Panc1 (cell line): ENCODE measurements at regions not wholly inside any gene's neighbourhood (a gene's known extent, or its start where the extent isn't known, plus 50 kb on each side); places are given as distances from the start of the nearest gene placed in this dataset.

Experiments used
- ATAC-seq: fragments of 200-7000 bp; cut with Tn5 transposase; 2 replicates; pipeline ENCODE4 v1.9.1; 2020; ENCODE audit warnings: mild to moderate bottlenecking, moderate library complexity
- BruUV-seq: library from RNA; stranded (reverse); fragments of 400-500 nt; replicated peaks from 2 replicates; lab custom pipeline; 2021; lab: Mats Ljungman, UMichigan
- CTCF ChIA-PET: fragments of 300-600 bp; sonication (Branson Sonifier 250); formaldehyde crosslinking; loops from one replicate; lab custom pipeline; 2022; ENCODE audit warnings: antibody characterized with exemption; lab: Charles Lee
- POLR2A ChIA-PET: fragments of 300-600 bp; sonication (Branson Sonifier 250); formaldehyde crosslinking; loops from one replicate; lab custom pipeline; 2022; ENCODE audit warnings: antibody characterized with exemption; lab: Charles Lee
- DNase-seq: peaks from one replicate; pipeline ENCODE4 v3.0.0-alpha.2; 2010; ENCODE audit warnings: low read depth, low spot score
- H3K27ac ChIP-seq: 2 replicates; pipeline ENCODE4 v1.5.1; 2011; ENCODE audit warnings: mild to moderate bottlenecking, low read length, inconsistent platforms
- H3K27me3 ChIP-seq: fragments of 200-500 bp; sonication (Bioruptor generic); 2 replicates; pipeline ENCODE4 v1.6.0; 2014; ENCODE audit warnings: low read length, inconsistent platforms; ENCODE audit not compliant: control insufficient read depth, insufficient read depth
- H3K36me3 ChIP-seq: fragments of 200-500 bp; sonication (Bioruptor generic); 2 replicates; pipeline ENCODE4 v1.5.1; 2014; ENCODE audit warnings: inconsistent platforms, mild to moderate bottlenecking, low read length, moderate library complexity; ENCODE audit not compliant: control insufficient read depth, insufficient read depth
- H3K4me1 ChIP-seq: 2 replicates; pipeline ENCODE4 v1.5.1; 2011; ENCODE audit warnings: inconsistent platforms, mild to moderate bottlenecking, low read length, moderate library complexity; ENCODE audit not compliant: control insufficient read depth, insufficient read depth
- H3K4me3 ChIP-seq, 2 experiments: 2 replicates each; pipeline ENCODE4 v1.5.1; 2011 to 2012; ENCODE audit warnings: low read depth in 2 of 2, low read length in 2 of 2, mild to moderate bottlenecking in 2 of 2, inconsistent platforms in 1 of 2, moderate library complexity in 1 of 2
- H3K9me3 ChIP-seq: fragments of 200-500 bp; sonication (Bioruptor generic); 2 replicates; pipeline ENCODE4 v1.5.1; 2014; ENCODE audit warnings: low read depth, mild to moderate bottlenecking, inconsistent platforms, low read length, moderate library complexity; ENCODE audit not compliant: control insufficient read depth, insufficient read depth
- POLR2AphosphoS5 ChIP-seq: IDR thresholded peaks from 2 replicates; pipeline ENCODE4 v1.6.1; 2012; ENCODE audit warnings: mild to moderate bottlenecking, low read depth, low read length, moderate library complexity
- SIN3A ChIP-seq: IDR thresholded peaks from 2 replicates; pipeline ENCODE4 v1.6.1; 2012; ENCODE audit warnings: low read depth, mild to moderate bottlenecking, low read length, moderate library complexity, borderline replicate concordance; ENCODE audit not compliant: insufficient read depth
- TCF7L2 ChIP-seq: IDR thresholded peaks from 2 replicates; pipeline ENCODE4 v1.6.1; 2011; ENCODE audit warnings: mild to moderate bottlenecking, low read depth, low read length, inconsistent platforms
- in situ Hi-C: cut with HindIII; loops from 2 replicates; pipeline ENCODE4 v1.10.0; 2016; ENCODE audit warnings: low sequenced_read_pairs, low pct_unique_long_range_greater_than_20kb
- intact Hi-C: fragments of 100-400 bp; cut with micrococcal nuclease; formaldehyde crosslinking; loops from one replicate; pipeline ENCODE4 v1.10.0; 2022; ENCODE audit not compliant: unreplicated experiment
- TF ChIP-seq, protein P1 (sequence below): fragments of 450-650 bp; IDR thresholded peaks from 2 replicates; pipeline ENCODE4 v1.5.1; 2017; ENCODE audit warnings: mild to moderate bottlenecking
- TF ChIP-seq, protein P2 (sequence below), 2 experiments: IDR thresholded peaks; 2 replicates each; pipeline ENCODE4 v1.6.1; 2011 to 2012; ENCODE audit warnings: low read depth in 2 of 2, control low read depth in 1 of 2, low read length in 1 of 2, mild to moderate bottlenecking in 1 of 2, moderate library complexity in 1 of 2; ENCODE audit not compliant: insufficient read depth in 1 of 2

DNA sequence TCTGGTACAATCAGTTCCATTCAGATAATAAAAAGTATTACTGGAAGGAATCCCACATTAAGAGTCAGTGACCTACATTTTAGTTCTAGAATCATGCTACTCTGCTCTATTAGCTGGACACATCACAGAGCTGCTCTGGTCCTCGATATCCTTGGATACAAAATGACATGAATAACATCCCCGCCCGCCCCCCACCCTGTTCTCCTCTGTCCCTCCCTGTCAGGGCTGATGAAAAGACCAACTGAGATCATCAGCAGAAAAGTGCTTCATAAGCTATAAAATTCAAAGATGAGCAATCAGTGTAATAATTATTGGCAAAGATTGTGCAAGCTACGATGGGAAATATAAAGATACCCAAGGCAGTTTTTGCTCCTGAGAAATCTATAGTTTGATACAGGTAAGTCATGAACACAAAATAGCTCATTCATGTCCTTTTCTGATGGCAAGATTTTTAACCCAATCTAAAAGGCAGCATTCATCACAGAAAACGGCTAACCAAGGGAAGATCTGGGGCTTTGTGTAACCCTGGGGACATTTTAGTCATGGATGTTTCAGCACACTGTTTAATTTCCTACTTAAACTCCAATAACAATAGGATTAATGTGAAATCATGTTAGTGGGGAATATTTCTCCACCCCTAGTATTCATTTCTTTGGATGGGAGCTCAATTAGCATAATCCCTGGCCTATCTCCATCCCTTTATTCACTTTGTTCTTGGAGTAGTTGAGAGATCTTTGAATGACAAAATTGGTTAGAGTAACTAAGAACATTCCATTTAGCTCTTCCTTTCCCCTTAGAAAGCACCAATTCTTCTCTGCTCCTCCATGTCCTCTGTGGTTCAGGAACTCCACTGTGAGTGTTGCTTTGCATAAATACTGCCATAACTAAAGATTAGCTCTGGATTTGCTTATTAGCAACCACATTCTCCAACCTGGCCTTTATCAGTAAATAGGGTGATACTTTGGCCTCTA lies 459.4 kb upstream of the GRIA1 start:
- in situ Hi-C loops (no loop called here), intact Hi-C loops (no loop called here)
- CTCF ChIA-PET = no interaction called here
- Histone ChIP-seq H3K9me3 (no peaks in the 10 kb centered on the region), H3K27me3 (no peaks in the 10 kb centered on the region), H3K36me3 (no peaks in the 10 kb centered on the region), H3K27ac (no peak overlapping the region), H3K4me1 (no peaks in the 10 kb centered on the region), H3K4me3 (no peak overlapping the region)
- no peak for DNase-seq
- POLR2A ChIA-PET = no interaction called here
- no TSS peak for BruUV-seq
- ATAC-seq = no peak
- TF ChIP-seq TCF7L2 (no peak), POLR2AphosphoS5 (no peak), SIN3A (no peak)
- TF ChIP-seq, protein P1, sequence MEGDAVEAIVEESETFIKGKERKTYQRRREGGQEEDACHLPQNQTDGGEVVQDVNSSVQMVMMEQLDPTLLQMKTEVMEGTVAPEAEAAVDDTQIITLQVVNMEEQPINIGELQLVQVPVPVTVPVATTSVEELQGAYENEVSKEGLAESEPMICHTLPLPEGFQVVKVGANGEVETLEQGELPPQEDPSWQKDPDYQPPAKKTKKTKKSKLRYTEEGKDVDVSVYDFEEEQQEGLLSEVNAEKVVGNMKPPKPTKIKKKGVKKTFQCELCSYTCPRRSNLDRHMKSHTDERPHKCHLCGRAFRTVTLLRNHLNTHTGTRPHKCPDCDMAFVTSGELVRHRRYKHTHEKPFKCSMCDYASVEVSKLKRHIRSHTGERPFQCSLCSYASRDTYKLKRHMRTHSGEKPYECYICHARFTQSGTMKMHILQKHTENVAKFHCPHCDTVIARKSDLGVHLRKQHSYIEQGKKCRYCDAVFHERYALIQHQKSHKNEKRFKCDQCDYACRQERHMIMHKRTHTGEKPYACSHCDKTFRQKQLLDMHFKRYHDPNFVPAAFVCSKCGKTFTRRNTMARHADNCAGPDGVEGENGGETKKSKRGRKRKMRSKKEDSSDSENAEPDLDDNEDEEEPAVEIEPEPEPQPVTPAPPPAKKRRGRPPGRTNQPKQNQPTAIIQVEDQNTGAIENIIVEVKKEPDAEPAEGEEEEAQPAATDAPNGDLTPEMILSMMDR = no peak
- TF ChIP-seq, protein P2, sequence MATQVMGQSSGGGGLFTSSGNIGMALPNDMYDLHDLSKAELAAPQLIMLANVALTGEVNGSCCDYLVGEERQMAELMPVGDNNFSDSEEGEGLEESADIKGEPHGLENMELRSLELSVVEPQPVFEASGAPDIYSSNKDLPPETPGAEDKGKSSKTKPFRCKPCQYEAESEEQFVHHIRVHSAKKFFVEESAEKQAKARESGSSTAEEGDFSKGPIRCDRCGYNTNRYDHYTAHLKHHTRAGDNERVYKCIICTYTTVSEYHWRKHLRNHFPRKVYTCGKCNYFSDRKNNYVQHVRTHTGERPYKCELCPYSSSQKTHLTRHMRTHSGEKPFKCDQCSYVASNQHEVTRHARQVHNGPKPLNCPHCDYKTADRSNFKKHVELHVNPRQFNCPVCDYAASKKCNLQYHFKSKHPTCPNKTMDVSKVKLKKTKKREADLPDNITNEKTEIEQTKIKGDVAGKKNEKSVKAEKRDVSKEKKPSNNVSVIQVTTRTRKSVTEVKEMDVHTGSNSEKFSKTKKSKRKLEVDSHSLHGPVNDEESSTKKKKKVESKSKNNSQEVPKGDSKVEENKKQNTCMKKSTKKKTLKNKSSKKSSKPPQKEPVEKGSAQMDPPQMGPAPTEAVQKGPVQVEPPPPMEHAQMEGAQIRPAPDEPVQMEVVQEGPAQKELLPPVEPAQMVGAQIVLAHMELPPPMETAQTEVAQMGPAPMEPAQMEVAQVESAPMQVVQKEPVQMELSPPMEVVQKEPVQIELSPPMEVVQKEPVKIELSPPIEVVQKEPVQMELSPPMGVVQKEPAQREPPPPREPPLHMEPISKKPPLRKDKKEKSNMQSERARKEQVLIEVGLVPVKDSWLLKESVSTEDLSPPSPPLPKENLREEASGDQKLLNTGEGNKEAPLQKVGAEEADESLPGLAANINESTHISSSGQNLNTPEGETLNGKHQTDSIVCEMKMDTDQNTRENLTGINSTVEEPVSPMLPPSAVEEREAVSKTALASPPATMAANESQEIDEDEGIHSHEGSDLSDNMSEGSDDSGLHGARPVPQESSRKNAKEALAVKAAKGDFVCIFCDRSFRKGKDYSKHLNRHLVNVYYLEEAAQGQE (IDR thresholded peaks at IDR 0.05; ENCODE audit: insufficient read depth in 1 of 2, low read depth in 2 of 2, low read length in 1 of 2) = no peak

DNA sequence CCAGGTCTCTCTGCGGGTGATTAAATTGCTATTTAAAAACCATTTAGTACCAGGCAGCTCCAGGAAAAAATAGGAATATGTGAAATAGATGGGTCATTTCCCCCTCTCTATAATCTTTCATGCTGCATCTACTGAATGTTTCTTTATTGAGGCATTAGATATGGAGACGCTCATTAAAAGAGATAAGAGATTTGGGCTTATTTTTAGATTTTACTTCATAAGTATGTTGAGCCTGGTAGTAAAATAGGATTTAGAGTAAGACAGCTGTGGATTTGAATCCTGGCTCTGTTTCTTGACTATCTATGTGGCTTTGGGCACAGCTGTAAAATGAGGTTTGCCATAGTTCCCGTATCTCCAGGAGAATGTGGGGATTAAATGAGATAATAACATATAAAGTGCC lies 451.0 kb upstream of the GRIA1 start:
- H3K27me3 ChIP-seq = no peaks in the 10 kb centered on the region
- DNase-seq (no peak), ATAC-seq (no peak)
- POLR2A ChIA-PET = no interaction called here
- CTCF ChIA-PET = no interaction called here
- H3K36me3 ChIP-seq = no peaks in the 10 kb centered on the region
- in situ Hi-C loops (no loop called here), intact Hi-C loops (no loop called here)
- BruUV-seq = no TSS peak
- no peaks in the 10 kb centered on the region for H3K4me1 ChIP-seq
- H3K27ac ChIP-seq = no peak overlapping the region
- H3K4me3 ChIP-seq = no peak overlapping the region
- TF ChIP-seq, protein P2 (IDR thresholded peaks at IDR 0.05; ENCODE audit: insufficient read depth in 1 of 2, low read depth in 2 of 2, low read length in 1 of 2) = no peak
- no peak for TF ChIP-seq SIN3A
- no peak for TF ChIP-seq POLR2AphosphoS5
- TF ChIP-seq, protein P1 = no peak
- TF ChIP-seq TCF7L2 = no peak
- H3K9me3 ChIP-seq = no peaks in the 10 kb centered on the region
